Right lobe of liver (tissue), 4 donors: ENCODE measurements at regions not wholly inside any gene's neighbourhood (a gene's known extent, or its start where the extent isn't known, plus 50 kb on each side); places are given as distances from the start of the nearest gene placed in this dataset.

Experiments
- CTCF ChIP-seq, 4 donors: fragments of 200-600 bp in 3 of 4; fragments of 450-650 bp in 1 of 4; IDR thresholded peaks; one replicate each; pipeline versions ENCODE4 v1.5.1 to v1.8.0; 2016 to 2022; ENCODE audit warnings: antibody characterized with exemption in 4 of 4, mild to moderate bottlenecking in 2 of 4
- POLR2A ChIP-seq: fragments of 450-650 bp; IDR thresholded peaks from one replicate; pipeline ENCODE4 v1.6.1; 2017; ENCODE audit warnings: antibody characterized with exemption, mild to moderate bottlenecking
- donor health status: DM: no; HTN: no; CAD: no.
- donor health status: DM: no; HTN: no; CAD: no.
- donor health status: DM: no; HTN: yes; CAD: no.

- TF ChIP-seq POLR2A (no peak), CTCF (IDR thresholded peaks at IDR 0.05) (no peak)
Measured at GRCh38 chr6:166710084-166710483, 83.0 kb upstream of the RPS6KA2 start.
